ENCODE measurements at regions not wholly inside any gene's neighbourhood (a gene's known extent, or its start where the extent isn't known, plus 50 kb on each side); places are given as distances from the start of the nearest gene placed in this dataset.

GRCh38 chr5:174288439-174288838, 242.9 kb downstream of the NSG2 start:
- H3K4me3 ChIP-seq (ENCODE audit: low read depth, low read length) = no peak overlapping the region
- DNase-seq (ENCODE audit: low read depth) = no peak
- TF ChIP-seq, protein P1, sequence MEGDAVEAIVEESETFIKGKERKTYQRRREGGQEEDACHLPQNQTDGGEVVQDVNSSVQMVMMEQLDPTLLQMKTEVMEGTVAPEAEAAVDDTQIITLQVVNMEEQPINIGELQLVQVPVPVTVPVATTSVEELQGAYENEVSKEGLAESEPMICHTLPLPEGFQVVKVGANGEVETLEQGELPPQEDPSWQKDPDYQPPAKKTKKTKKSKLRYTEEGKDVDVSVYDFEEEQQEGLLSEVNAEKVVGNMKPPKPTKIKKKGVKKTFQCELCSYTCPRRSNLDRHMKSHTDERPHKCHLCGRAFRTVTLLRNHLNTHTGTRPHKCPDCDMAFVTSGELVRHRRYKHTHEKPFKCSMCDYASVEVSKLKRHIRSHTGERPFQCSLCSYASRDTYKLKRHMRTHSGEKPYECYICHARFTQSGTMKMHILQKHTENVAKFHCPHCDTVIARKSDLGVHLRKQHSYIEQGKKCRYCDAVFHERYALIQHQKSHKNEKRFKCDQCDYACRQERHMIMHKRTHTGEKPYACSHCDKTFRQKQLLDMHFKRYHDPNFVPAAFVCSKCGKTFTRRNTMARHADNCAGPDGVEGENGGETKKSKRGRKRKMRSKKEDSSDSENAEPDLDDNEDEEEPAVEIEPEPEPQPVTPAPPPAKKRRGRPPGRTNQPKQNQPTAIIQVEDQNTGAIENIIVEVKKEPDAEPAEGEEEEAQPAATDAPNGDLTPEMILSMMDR (IDR thresholded peaks at IDR 0.05; ENCODE audit: insufficient read depth, low read depth, low read length) = no peak

GRCh38 chr5:174291162-174291561, 245.7 kb downstream of the NSG2 start:
- TF ChIP-seq, protein P1 (IDR thresholded peaks at IDR 0.05; ENCODE audit: insufficient read depth, low read depth, low read length) = no peak
- H3K4me3 ChIP-seq (ENCODE audit: low read depth, low read length) = no peak overlapping the region
- no peak for DNase-seq (ENCODE audit: low read depth)

- no peak overlapping the region for H3K4me3 ChIP-seq (ENCODE audit: low read depth, low read length)
- no peak for DNase-seq (ENCODE audit: low read depth)
- TF ChIP-seq, protein P1 (IDR thresholded peaks at IDR 0.05; ENCODE audit: insufficient read depth, low read depth, low read length) = no peak
These were observed 246.8 kb downstream of the NSG2 start for GRCh38 chr5:174292348-174292747.

DNA sequence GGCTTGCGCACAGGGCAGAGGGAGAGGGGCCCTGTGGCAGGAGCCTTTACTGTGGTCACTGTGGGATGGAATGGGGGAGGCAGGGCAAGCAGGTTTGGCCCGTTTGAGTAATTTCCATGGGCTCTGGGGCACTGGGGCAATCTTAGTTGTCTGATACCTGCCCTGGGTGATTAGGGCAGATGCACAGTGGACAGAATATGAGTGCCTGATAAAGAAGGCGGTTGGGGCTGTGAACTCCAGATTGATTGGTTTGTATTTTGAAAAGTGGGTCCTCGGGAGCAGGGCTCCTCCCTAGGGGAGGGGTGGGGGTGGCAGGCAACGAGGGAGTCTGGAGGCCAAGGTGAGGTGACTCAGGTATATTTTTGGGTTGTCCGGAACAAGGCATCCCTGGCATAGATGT, 247.5 kb downstream of the NSG2 start:
- H3K4me3 ChIP-seq (ENCODE audit: low read depth, low read length) = no peak overlapping the region
- TF ChIP-seq, protein P1 (IDR thresholded peaks at IDR 0.05; ENCODE audit: insufficient read depth, low read depth, low read length) = no peak
- DNase-seq (ENCODE audit: low read depth) = no peak

DNA sequence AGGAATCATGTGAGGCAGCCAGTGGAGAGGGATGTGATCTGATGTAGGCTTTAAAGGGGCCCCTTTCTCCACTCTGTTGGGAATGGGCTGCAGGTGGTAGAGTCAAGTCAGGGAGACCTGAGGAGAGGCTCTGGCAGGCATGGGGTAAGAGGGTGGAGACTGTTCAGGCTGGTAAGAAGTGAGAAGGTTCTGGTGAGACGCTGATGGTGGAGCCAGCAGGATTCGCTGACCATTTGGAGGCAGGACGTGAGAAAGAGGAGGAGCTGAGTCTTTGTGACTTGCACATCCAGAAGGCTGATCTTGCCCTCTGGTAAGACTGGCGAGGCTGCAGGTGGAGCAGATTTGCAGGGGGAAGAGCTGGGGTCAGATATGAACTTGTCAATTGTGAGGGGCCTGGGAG, 248.0 kb downstream of the NSG2 start:
- DNase-seq (ENCODE audit: low read depth) = no peak
- H3K4me3 ChIP-seq (ENCODE audit: low read depth, low read length) = no peak overlapping the region
- TF ChIP-seq, protein P1 (IDR thresholded peaks at IDR 0.05; ENCODE audit: insufficient read depth, low read depth, low read length) = no peak

DNA sequence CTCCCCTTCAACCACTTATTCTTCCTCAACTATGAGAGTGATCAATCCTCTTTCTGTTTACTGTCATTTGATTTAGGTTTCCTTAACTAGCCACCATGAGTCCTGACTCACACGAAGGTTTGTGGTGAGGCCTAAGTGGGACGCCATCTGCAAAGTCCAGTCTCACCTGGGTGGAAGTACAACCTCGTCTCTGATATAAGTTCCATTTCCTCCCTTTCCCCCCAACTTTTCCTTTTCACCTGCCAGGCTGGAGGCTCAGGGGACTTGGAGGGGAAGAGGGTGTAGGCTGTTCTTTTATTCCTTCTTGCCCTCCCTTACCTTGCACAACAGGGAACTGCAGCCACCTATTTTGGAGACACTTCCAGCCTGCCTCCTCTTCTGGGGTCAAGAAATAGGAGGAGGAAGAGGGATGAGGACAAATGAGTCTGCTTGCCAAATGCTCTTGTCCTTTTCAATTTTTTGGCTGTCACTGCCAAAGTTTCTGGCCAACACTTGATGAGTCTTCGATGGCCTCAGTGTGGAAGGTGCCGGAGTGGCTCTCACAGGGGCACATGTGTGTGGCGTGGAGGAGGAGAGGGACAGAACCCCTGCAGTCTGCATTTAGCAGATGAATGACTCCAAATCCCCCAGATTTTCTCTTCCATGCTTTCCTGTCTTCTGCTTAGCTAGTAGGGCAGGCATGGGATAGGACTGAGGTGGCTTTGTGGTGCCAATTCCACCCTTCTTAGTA, 249.6 kb downstream of the NSG2 start:
- no peak for DNase-seq (ENCODE audit: low read depth)
- H3K4me3 ChIP-seq (ENCODE audit: low read depth, low read length) = no peak overlapping the region
- TF ChIP-seq, protein P1 (IDR thresholded peaks at IDR 0.05; ENCODE audit: insufficient read depth, low read depth, low read length) = no peak
